ENCODE measurements at regions not wholly inside any gene's neighbourhood (a gene's known extent, or its start where the extent isn't known, plus 50 kb on each side); places are given as distances from the start of the nearest gene placed in this dataset.

- H3K4me3 ChIP-seq (ENCODE audit: low read length) = no peak overlapping the region
- TF ChIP-seq CTCF (conservative IDR thresholded peaks at IDR 0.05; ENCODE audit: low read depth, low read length) = no peak
- no peak for DNase-seq (ENCODE audit: low read depth)
Observed at GRCh38 chr14:85744573-85744972, 214.6 kb downstream of the FLRT2 start.

GRCh38 chr14:85732031-85732430 lies 202.1 kb downstream of the FLRT2 start:
- H3K4me3 ChIP-seq (ENCODE audit: low read length) = no peak overlapping the region
- no peak for DNase-seq (ENCODE audit: low read depth)
- TF ChIP-seq CTCF (conservative IDR thresholded peaks at IDR 0.05; ENCODE audit: low read depth, low read length) = no peak

- TF ChIP-seq CTCF (conservative IDR thresholded peaks at IDR 0.05; ENCODE audit: low read depth, low read length) = no peak
Observed at GRCh38 chr14:85731186-85731585, 201.2 kb downstream of the FLRT2 start.

GRCh38 chr14:85728476-85729065 lies 198.6 kb downstream of the FLRT2 start:
- H3K4me3 ChIP-seq (ENCODE audit: low read length) = no peak overlapping the region
- no peak for TF ChIP-seq CTCF (conservative IDR thresholded peaks at IDR 0.05; ENCODE audit: low read depth, low read length)
- no peak for DNase-seq (ENCODE audit: low read depth)

More at GRCh38 chr14:85731186-85731585, 201.2 kb downstream of the FLRT2 start:
- DNase-seq (ENCODE audit: low read depth) = no peak
- no peak overlapping the region for H3K4me3 ChIP-seq (ENCODE audit: low read length)

GRCh38 chr14:85714069-85714468 lies 184.1 kb downstream of the FLRT2 start:
- no peak overlapping the region for H3K4me3 ChIP-seq (ENCODE audit: low read length)
- DNase-seq (ENCODE audit: low read depth) = no peak
- no peak for TF ChIP-seq CTCF (conservative IDR thresholded peaks at IDR 0.05; ENCODE audit: low read depth, low read length)

- no peak overlapping the region for H3K4me3 ChIP-seq (ENCODE audit: low read length)
- no peak for TF ChIP-seq CTCF (conservative IDR thresholded peaks at IDR 0.05; ENCODE audit: low read depth, low read length)
- DNase-seq (ENCODE audit: low read depth) = no peak
Observed at GRCh38 chr14:85711620-85712019, 181.7 kb downstream of the FLRT2 start.
